ENCODE measurements at regions not wholly inside any gene's neighbourhood (a gene's known extent, or its start where the extent isn't known, plus 50 kb on each side); places are given as distances from the start of the nearest gene placed in this dataset.

DNA sequence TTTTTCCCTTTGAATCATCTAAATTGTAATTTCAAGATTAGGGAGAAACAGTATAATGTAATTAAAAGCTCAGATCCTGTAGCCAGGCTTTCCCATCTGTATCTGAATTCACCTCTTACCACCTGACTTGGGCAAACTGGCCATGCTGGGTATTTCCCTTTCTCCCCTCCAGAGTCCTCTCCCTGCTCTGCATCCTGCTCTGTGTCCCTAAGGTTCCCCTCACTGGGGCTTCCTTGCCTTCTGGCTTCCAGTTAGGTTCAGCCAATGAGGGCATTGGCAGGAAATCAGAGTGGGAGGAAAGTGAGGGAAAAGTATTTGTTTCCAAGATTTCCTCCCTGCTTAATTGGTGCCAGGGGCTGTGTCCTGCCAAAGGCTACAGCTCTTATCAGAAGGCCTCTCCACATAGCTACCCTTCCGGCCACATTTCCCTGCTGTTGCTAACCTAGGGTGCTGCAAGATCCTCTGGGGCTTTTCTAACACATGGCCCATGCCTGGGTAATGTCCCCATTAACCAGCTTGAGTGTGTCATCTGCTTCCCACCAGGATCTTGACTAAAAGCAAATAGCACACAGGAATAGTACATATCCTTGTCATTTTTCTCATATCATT lies 51.0 kb upstream of the MPDZ start:
- Histone ChIP-seq H3K36me3 (replicated peaks in 1 of 2; ENCODE audit: control insufficient read depth in 1 of 2, insufficient read depth in 2 of 2, low read length in 2 of 2) (no peaks in the 10 kb centered on the region), H3K9me3 (ENCODE audit: low read length) (no peaks in the 10 kb centered on the region), H3K4me1 (ENCODE audit: insufficient read depth, low read length) (no peaks in the 10 kb centered on the region), H3K4me3 (replicated peaks in 1 of 3; ENCODE audit: insufficient read depth in 1 of 3, low read depth in 2 of 3, low read length in 3 of 3) (no peak overlapping the region), H3K79me2 (ENCODE audit: insufficient read depth, low read length) (no peaks in the 10 kb centered on the region), H3K4me2 (ENCODE audit: low read depth, low read length) (no peak overlapping the region), H4K20me1 (ENCODE audit: insufficient read depth, low read length) (no peaks in the 10 kb centered on the region), H3K9ac (ENCODE audit: insufficient read depth, low read depth, low read length) (no peak overlapping the region), H3K27me3 (ENCODE audit: control insufficient read depth in 1 of 2, insufficient read depth in 2 of 2, low read length in 2 of 2) (no peaks in the 10 kb centered on the region), H3K27ac (ENCODE audit: extremely low read length, insufficient read depth, low read length) (no peak overlapping the region), H2AFZ (ENCODE audit: low read length) (no peak overlapping the region)
- ChIA-PET POLR2A (no interaction called here), CTCF (ENCODE audit: low intra/inter-chr PET ratio, low total read pairs) (no interaction called here)
- no CpG with 5 or more reads among the region's 1 CpG for WGBS (ENCODE audit: low lambda C conversion rate)
- FAIRE-seq (no peak), DNase-seq (ENCODE audit: low spot score) (no peak), ATAC-seq (no peak)
- in situ Hi-C loops (cut with HindIII; ENCODE audit: extremely low pct_ligation_motif_present, low pct_unique_long_range_greater_than_20kb): no loop called here
- intact Hi-C loops (cut with micrococcal nuclease; ENCODE audit: unreplicated experiment): loop anchor here (10.0 kb wide), 1 partner anchor 774 kb away; no protein-coding TSS in a partner anchor
- no TSS peak for BruUV-seq (replicated peaks)
- TF ChIP-seq TEF (CRISPR knock-in tag; IDR thresholded peaks at IDR 0.05) (no peak), POLR2A (IDR thresholded peaks at IDR 0.05; ENCODE audit: insufficient read depth in 1 of 2, low read depth in 2 of 2, low read length in 2 of 2) (no peak), ZBTB37 (CRISPR knock-in tag; IDR thresholded peaks at IDR 0.05) (no peak), MIER2 (CRISPR knock-in tag; IDR thresholded peaks at IDR 0.05) (no peak), PHF8 (CRISPR knock-in tag; IDR thresholded peaks at IDR 0.05) (no peak), ZNF30 (CRISPR knock-in tag; IDR thresholded peaks at IDR 0.05) (no peak), TBP (CRISPR knock-in tag; IDR thresholded peaks at IDR 0.05) (no peak), ATM (IDR thresholded peaks at IDR 0.05; ENCODE audit: borderline replicate concordance) (no peak), FOXJ3 (CRISPR knock-in tag; IDR thresholded peaks at IDR 0.05; ENCODE audit: borderline replicate concordance) (no peak), KLF15 (CRISPR knock-in tag; IDR thresholded peaks at IDR 0.05; ENCODE audit: borderline replicate concordance) (no peak), CERS6 (CRISPR knock-in tag; IDR thresholded peaks at IDR 0.05) (no peak), CTCF (CRISPR knock-in tag; IDR thresholded peaks at IDR 0.05) (no peak), ZNF10 (CRISPR knock-in tag; IDR thresholded peaks at IDR 0.05; ENCODE audit: borderline replicate concordance, low read depth) (no peak), ZNF207 (IDR thresholded peaks at IDR 0.05; ENCODE audit: borderline replicate concordance) (no peak)
- TF ChIP-seq, protein P1, sequence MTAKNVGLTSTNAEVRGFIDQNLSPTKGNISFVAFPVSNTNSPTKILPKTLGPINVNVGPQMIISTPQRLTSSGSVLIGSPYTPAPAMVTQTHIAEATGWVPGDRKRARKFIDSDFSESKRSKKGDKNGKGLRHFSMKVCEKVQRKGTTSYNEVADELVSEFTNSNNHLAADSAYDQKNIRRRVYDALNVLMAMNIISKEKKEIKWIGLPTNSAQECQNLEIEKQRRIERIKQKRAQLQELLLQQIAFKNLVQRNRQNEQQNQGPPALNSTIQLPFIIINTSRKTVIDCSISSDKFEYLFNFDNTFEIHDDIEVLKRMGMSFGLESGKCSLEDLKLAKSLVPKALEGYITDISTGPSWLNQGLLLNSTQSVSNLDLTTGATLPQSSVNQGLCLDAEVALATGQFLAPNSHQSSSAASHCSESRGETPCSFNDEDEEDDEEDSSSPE (CRISPR knock-in tag; IDR thresholded peaks at IDR 0.05): no peak
